SK-N-SH (cell line): ENCODE measurements at regions not wholly inside any gene's neighbourhood (a gene's known extent, or its start where the extent isn't known, plus 50 kb on each side); places are given as distances from the start of the nearest gene placed in this dataset.

Experiments
- CTCF ChIA-PET: fragments of 300-600, 350-600 bp; formaldehyde crosslinking; extraction: SDS; loops from one replicate; lab custom pipeline; 2021; lab: Yijun Ruan, JAX
- POLR2A ChIA-PET: fragments of 350-600 bp; sonication (Branson Sonifier 250); formaldehyde crosslinking; extraction: SDS; loops from one replicate; lab custom pipeline; 2020; ENCODE audit warnings: antibody characterized with exemption, inconsistent platforms; lab: Yijun Ruan, JAX
- DNase-seq: peaks from one replicate; pipeline ENCODE4 v3.0.0; 2012
- H2AFZ ChIP-seq: fragments of 200-600 bp; sonication (generic); 2 replicates; pipeline ENCODE4 v1.8.1; 2016; ENCODE audit warnings: antibody characterized with exemption, mild to moderate bottlenecking, low read depth
- H3F3A ChIP-seq: fragments of 200-600 bp; sonication (generic); replicated peaks from 2 replicates; pipeline ENCODE3; 2016; ENCODE audit warnings: antibody characterized with exemption, mild to moderate bottlenecking; ENCODE audit not compliant: insufficient read depth
- H3K27ac ChIP-seq, 2 experiments: fragments of 200-500 bp in 1 of 2; fragments of 200-600 bp in 1 of 2; sonication (Bioruptor generic) in 1 of 2; sonication (generic), shearing (Covaris generic) in 1 of 2; 2 replicates each; pipeline versions ENCODE4 v1.5.1 to v1.6.1; 2014 to 2016; ENCODE audit warnings: low read depth in 2 of 2, inconsistent platforms in 1 of 2, low read length in 1 of 2, mild to moderate bottlenecking in 1 of 2, mixed read lengths in 1 of 2
- H3K27me3 ChIP-seq: fragments of 200-600 bp; sonication (generic), shearing (Covaris generic); 2 replicates; pipeline ENCODE4 v1.6.1; 2016; ENCODE audit warnings: mixed run types; ENCODE audit not compliant: insufficient read depth
- H3K36me3 ChIP-seq, 2 experiments: fragments of 200-500 bp in 1 of 2; fragments of 200-600 bp in 1 of 2; sonication (Bioruptor generic) in 1 of 2; sonication (generic) in 1 of 2; replicated peaks in 1 of 2; 2 replicates each; pipeline versions ENCODE3 to v1.5.1; 2014 to 2016; ENCODE audit warnings: low read length in 1 of 2, mild to moderate bottlenecking in 1 of 2; ENCODE audit not compliant: insufficient read depth in 2 of 2, control insufficient read depth in 1 of 2
- H3K4me1 ChIP-seq, 2 experiments: fragments of 200-500 bp in 1 of 2; fragments of 200-600 bp in 1 of 2; sonication (Bioruptor generic) in 1 of 2; sonication (generic), shearing (Covaris generic) in 1 of 2; 2 replicates each; pipeline versions ENCODE4 v1.5.1 to v1.6.1; 2014 to 2016; ENCODE audit warnings: low read depth in 1 of 2, low read length in 1 of 2, mixed run types in 1 of 2; ENCODE audit not compliant: insufficient read depth in 2 of 2, control insufficient read depth in 1 of 2
- H3K4me2 ChIP-seq: fragments of 200-600 bp; sonication (generic), shearing (Covaris generic); 2 replicates; pipeline ENCODE4 v1.6.1; 2017; ENCODE audit warnings: mixed run types
- H3K4me3 ChIP-seq, 2 experiments: fragments of 200-500 bp in 1 of 2; fragments of 200-600 bp in 1 of 2; sonication (Bioruptor generic) in 1 of 2; sonication (generic), shearing (Covaris generic) in 1 of 2; 2 replicates each; pipeline versions ENCODE4 v1.5.1 to v1.8.1; 2014 to 2016; ENCODE audit warnings: low read depth in 2 of 2, inconsistent platforms in 1 of 2, low read length in 1 of 2, mild to moderate bottlenecking in 1 of 2, mixed read lengths in 1 of 2, moderate library complexity in 1 of 2
- H3K79me2 ChIP-seq: fragments of 200-600 bp; sonication (generic); 2 replicates; pipeline ENCODE4 v1.8.1; 2017; ENCODE audit warnings: mild to moderate bottlenecking; ENCODE audit not compliant: insufficient read depth
- H3K9ac ChIP-seq: fragments of 200-600 bp; sonication (generic); 2 replicates; pipeline ENCODE4 v1.6.1; 2017; ENCODE audit warnings: mixed run types
- H3K9me2 ChIP-seq: fragments of 200-600 bp; sonication (generic); 2 replicates; pipeline ENCODE4 v1.6.1; 2017; ENCODE audit warnings: mixed run types
- H3K9me3 ChIP-seq: fragments of 200-600 bp; sonication (generic); 2 replicates; pipeline ENCODE4 v1.6.1; 2017; ENCODE audit warnings: mixed run types, mild to moderate bottlenecking, moderate library complexity
- H4K20me1 ChIP-seq: fragments of 200-600 bp; sonication (generic); 2 replicates; pipeline ENCODE4 v1.6.1; 2017; ENCODE audit warnings: mild to moderate bottlenecking, mixed run types; ENCODE audit not compliant: insufficient read depth
- CTCF ChIP-seq: fragments of 200-600 bp; sonication (generic); IDR thresholded peaks from 2 replicates; pipeline ENCODE4 v1.6.1; 2017; ENCODE audit warnings: antibody characterized with exemption, mild to moderate bottlenecking, moderate library complexity
- EZH2phosphoT487 ChIP-seq: fragments of 200-600 bp; sonication (generic); IDR thresholded peaks from 2 replicates; pipeline ENCODE4 v1.6.1; 2017; ENCODE audit warnings: low read depth, mixed run types, mild to moderate bottlenecking, antibody characterized with exemption, moderate library complexity, borderline replicate concordance
- FOSL2 ChIP-seq: IDR thresholded peaks from 2 replicates; pipeline ENCODE4 v1.4.0; 2012; ENCODE audit warnings: low read depth, mild to moderate bottlenecking, moderate library complexity, borderline replicate concordance
- FOXM1 ChIP-seq: IDR thresholded peaks from 2 replicates; pipeline ENCODE4 v1.4.0; 2012; ENCODE audit warnings: low read depth, mild to moderate bottlenecking
- GABPA ChIP-seq: IDR thresholded peaks from 2 replicates; pipeline ENCODE4 v1.4.0; 2012; ENCODE audit warnings: low read depth, mild to moderate bottlenecking
- GATA2 ChIP-seq: sonication (generic); formaldehyde crosslinking; IDR thresholded peaks from 2 replicates; pipeline ENCODE4 v1.5.0; 2020; ENCODE audit warnings: mild to moderate bottlenecking, missing genetic modification reagents
- JUND ChIP-seq: IDR thresholded peaks from 2 replicates; pipeline ENCODE4 v1.4.0; 2012
- MEF2A ChIP-seq: IDR thresholded peaks from 2 replicates; pipeline ENCODE4 v1.4.0; 2012; ENCODE audit warnings: low read depth, borderline replicate concordance
- MXI1 ChIP-seq: IDR thresholded peaks from 2 replicates; pipeline ENCODE4 v1.6.1; 2012; ENCODE audit warnings: mild to moderate bottlenecking, low read depth, low read length, improper control_type of control experiment
- NRF1 ChIP-seq: IDR thresholded peaks from 2 replicates; pipeline ENCODE4 v1.6.1; 2012; ENCODE audit warnings: low read depth, mild to moderate bottlenecking, low read length
- POLR2AphosphoS5 ChIP-seq: IDR thresholded peaks from 2 replicates; pipeline ENCODE4 v1.6.1; 2012; ENCODE audit warnings: low read depth, low read length
- RAD21 ChIP-seq: IDR thresholded peaks from 2 replicates; pipeline ENCODE4 v1.6.1; 2012; ENCODE audit warnings: mild to moderate bottlenecking, low read length
- RCOR1 ChIP-seq: fragments of 150-350 bp; IDR thresholded peaks from 2 replicates; pipeline ENCODE4 v1.6.1; 2017; ENCODE audit warnings: antibody characterized with exemption, low read length
- RFX5 ChIP-seq: IDR thresholded peaks from 2 replicates; pipeline ENCODE4 v1.6.1; 2012; ENCODE audit warnings: mild to moderate bottlenecking, improper control_type of control experiment, low read length
- USF1 ChIP-seq: IDR thresholded peaks from 2 replicates; pipeline ENCODE4 v1.4.0; 2012; ENCODE audit warnings: low read depth, borderline replicate concordance
- USF2 ChIP-seq: fragments of 150-350 bp; IDR thresholded peaks from 2 replicates; pipeline ENCODE4 v1.6.1; 2017; ENCODE audit warnings: antibody characterized with exemption, low read length, low read depth, borderline replicate concordance
- ZBTB33 ChIP-seq: IDR thresholded peaks from 2 replicates; pipeline ENCODE4 v1.4.0; 2012; ENCODE audit warnings: low read depth, borderline replicate concordance
- WGBS: methylation state at CpG from one replicate; pipeline ENCODE4 v1.1.6; 2017; ENCODE audit warnings: low lambda C conversion rate; 5-methylcytosine and 5-hydroxymethylcytosine counted together

GRCh38 chrX:143800150-143800549, 79.6 kb upstream of the SPANXN2 start:
- H3K9me2 ChIP-seq = no peaks in the 10 kb centered on the region
- H3K27ac ChIP-seq = no peak overlapping the region
- H3K79me2 ChIP-seq = no peaks in the 10 kb centered on the region
- H3K27me3 ChIP-seq = no peaks in the 10 kb centered on the region
- no peak overlapping the region for H3K4me3 ChIP-seq
- whole genome bisulfite sequencing = 6% methylated on average over 1 of the region's 1 CpG
- no peak overlapping the region for H2AFZ ChIP-seq
- ChIA-PET CTCF (interaction anchor here (0.8 kb wide), 1 partner anchor 12 kb away, joined by 3 read pairs; no protein-coding TSS in a partner anchor), POLR2A (no interaction called here)
- H3F3A ChIP-seq = no peaks in the 10 kb centered on the region
- H3K36me3 ChIP-seq = no peaks in the 10 kb centered on the region
- H4K20me1 ChIP-seq = no peaks in the 10 kb centered on the region
- H3K4me1 ChIP-seq = no peaks in the 10 kb centered on the region
- TF ChIP-seq ZBTB33 (no peak), FOSL2 (no peak), GABPA (no peak), USF1 (no peak), NRF1 (no peak), RFX5 (no peak), JUND (no peak), EZH2phosphoT487 (no peak), GATA2 (CRISPR knock-in tag) (no peak), USF2 (no peak), FOXM1 (no peak), RCOR1 (no peak), MEF2A (no peak), POLR2AphosphoS5 (no peak), RAD21 (no peak), MXI1 (no peak), CTCF (no peak)
- DNase-seq = no peak
- H3K9me3 ChIP-seq = no peaks in the 10 kb centered on the region
- H3K9ac ChIP-seq = no peak overlapping the region
- no peak overlapping the region for H3K4me2 ChIP-seq
